A673 (cell line): ENCODE measurements at regions not wholly inside any gene's neighbourhood (a gene's known extent, or its start where the extent isn't known, plus 50 kb on each side); places are given as distances from the start of the nearest gene placed in this dataset.

Experiments
- EZH2 ChIP-seq: fragments of 200-600 bp; sonication (generic); IDR thresholded peaks from 2 replicates; pipeline ENCODE4 v1.6.1; 2017; ENCODE audit warnings: borderline replicate concordance, low read depth, mild to moderate bottlenecking, mixed read lengths, antibody characterized with exemption, low read length; ENCODE audit not compliant: poor library complexity, severe bottlenecking
- TF ChIP-seq, protein P1 (sequence below): fragments of 300-800, 200-600 bp; sonication (generic); conservative IDR thresholded peaks from 2 replicates; pipeline ENCODE4 v1.5.1; 2017; ENCODE audit warnings: low read depth, mild to moderate bottlenecking, antibody characterized with exemption, low read length, moderate library complexity, mixed read lengths

DNA sequence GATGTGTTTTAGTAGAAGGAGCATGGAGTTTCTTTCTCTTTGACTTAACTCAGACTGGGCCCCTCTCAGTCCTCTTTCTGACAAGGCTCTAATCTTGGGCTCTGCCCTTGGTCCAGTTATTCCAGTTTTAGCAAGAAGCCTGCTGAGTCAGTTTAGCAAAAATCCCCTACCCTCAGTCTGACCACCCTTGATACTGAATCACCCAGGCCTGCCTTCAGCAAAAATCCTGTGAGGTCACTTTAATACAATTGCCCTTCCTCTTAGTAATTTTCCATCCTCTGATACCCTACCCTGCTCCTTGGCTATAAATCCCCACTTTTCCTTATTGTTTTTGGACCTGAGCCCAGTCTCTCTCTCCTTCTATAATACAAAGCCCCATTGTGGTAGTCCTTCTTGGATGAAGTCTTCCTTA is 326.7 kb upstream of the NOX3 start:
- TF ChIP-seq, protein P1, sequence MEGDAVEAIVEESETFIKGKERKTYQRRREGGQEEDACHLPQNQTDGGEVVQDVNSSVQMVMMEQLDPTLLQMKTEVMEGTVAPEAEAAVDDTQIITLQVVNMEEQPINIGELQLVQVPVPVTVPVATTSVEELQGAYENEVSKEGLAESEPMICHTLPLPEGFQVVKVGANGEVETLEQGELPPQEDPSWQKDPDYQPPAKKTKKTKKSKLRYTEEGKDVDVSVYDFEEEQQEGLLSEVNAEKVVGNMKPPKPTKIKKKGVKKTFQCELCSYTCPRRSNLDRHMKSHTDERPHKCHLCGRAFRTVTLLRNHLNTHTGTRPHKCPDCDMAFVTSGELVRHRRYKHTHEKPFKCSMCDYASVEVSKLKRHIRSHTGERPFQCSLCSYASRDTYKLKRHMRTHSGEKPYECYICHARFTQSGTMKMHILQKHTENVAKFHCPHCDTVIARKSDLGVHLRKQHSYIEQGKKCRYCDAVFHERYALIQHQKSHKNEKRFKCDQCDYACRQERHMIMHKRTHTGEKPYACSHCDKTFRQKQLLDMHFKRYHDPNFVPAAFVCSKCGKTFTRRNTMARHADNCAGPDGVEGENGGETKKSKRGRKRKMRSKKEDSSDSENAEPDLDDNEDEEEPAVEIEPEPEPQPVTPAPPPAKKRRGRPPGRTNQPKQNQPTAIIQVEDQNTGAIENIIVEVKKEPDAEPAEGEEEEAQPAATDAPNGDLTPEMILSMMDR = no peak
- TF ChIP-seq EZH2 = no peak
